Activated naive CD8-positive, alpha-beta T cell (primary cell): ENCODE measurements at regions not wholly inside any gene's neighbourhood (a gene's known extent, or its start where the extent isn't known, plus 50 kb on each side); places are given as distances from the start of the nearest gene placed in this dataset.

Experiments used
- H3K27ac Mint-ChIP-seq: one replicate; pipeline ENCODE4 v1.8.0; 2021; ENCODE audit warnings: mixed read lengths
- H3K27me3 Mint-ChIP-seq: one replicate; pipeline ENCODE4 v1.8.0; 2021; ENCODE audit warnings: mixed read lengths
- H3K36me3 Mint-ChIP-seq: one replicate; pipeline ENCODE4 v1.8.0; 2021; ENCODE audit warnings: mixed read lengths
- H3K4me1 Mint-ChIP-seq: one replicate; pipeline ENCODE4 v1.8.0; 2021; ENCODE audit warnings: low read depth, mixed read lengths
- H3K4me3 Mint-ChIP-seq: one replicate; pipeline ENCODE4 v1.8.0; 2021; ENCODE audit warnings: mild to moderate bottlenecking, mixed read lengths
- H3K9me3 Mint-ChIP-seq: one replicate; pipeline ENCODE4 v1.8.0; 2021; ENCODE audit warnings: low read depth, mixed read lengths

- peaks cover 9% of the 10 kb centered on the region for H3K27me3 Mint-ChIP-seq
Observed at GRCh38 chr14:94907626-94908261, 137.8 kb upstream of the GSC start.

GRCh38 chr14:94906991-94907587 lies 137.2 kb upstream of the GSC start:
- Mint-ChIP-seq H3K27me3 (peaks cover 9% of the 10 kb centered on the region), H3K4me1 (no peaks in the 10 kb centered on the region), H3K4me3 (no peak overlapping the region), H3K9me3 (peaks cover 7% of the 10 kb centered on the region), H3K36me3 (peaks cover 3% of the 10 kb centered on the region), H3K27ac (no peak overlapping the region)

More at GRCh38 chr14:94907626-94908261, 137.8 kb upstream of the GSC start:
- Mint-ChIP-seq H3K36me3 (peaks cover 3% of the 10 kb centered on the region), H3K9me3 (peaks cover 7% of the 10 kb centered on the region), H3K27ac (no peak overlapping the region), H3K4me3 (no peak overlapping the region), H3K4me1 (no peaks in the 10 kb centered on the region)

DNA sequence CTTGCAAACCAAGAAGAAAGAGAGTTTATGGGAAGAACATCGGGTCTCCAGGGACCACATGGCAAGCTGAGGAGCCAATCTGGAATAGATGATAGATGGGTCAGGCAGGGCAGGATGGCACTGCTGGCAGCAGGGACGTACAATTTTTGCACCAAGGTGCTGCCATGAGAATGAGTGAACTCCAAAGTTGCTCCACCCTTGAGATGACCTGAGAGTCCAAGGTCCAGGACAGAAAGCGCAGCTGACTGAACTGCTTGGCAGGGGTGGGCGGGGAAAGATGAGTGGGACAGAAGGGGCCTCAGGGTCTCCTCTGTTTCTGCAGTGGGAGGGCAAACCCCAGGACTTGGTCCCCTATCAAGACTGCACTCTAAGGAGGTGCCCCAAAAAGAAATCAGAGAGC lies 136.7 kb upstream of the GSC start:
- no peaks in the 10 kb centered on the region for H3K4me1 Mint-ChIP-seq
- no peak overlapping the region for H3K27ac Mint-ChIP-seq
- peaks cover 8% of the 10 kb centered on the region for H3K27me3 Mint-ChIP-seq
- H3K36me3 Mint-ChIP-seq: peaks cover 3% of the 10 kb centered on the region
- H3K9me3 Mint-ChIP-seq: peaks cover 4% of the 10 kb centered on the region
- H3K4me3 Mint-ChIP-seq: no peak overlapping the region

DNA sequence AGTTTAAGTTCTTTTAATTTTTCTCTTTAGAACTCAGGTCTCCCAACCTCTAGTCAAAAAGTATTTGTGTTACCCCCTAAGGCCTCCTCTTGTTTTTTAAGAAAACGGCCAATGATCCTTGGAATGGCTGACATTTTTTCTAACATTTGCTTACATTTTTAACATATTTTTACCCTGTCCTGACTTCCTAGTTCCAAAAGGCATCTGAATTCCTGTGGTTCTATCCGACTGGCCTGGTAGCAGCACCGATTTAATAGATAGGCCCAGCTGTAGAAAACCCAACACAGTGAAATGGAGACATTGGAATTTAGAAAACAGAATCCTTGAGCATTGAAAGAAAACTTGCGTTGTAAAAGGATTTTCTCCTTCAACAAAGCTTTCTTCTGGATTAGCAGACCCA lies 134.7 kb upstream of the GSC start:
- H3K4me1 Mint-ChIP-seq: no peaks in the 10 kb centered on the region
- H3K9me3 Mint-ChIP-seq: no peaks in the 10 kb centered on the region
- peaks cover 8% of the 10 kb centered on the region for H3K27me3 Mint-ChIP-seq
- no peak overlapping the region for H3K4me3 Mint-ChIP-seq
- no peaks in the 10 kb centered on the region for H3K36me3 Mint-ChIP-seq
- no peak overlapping the region for H3K27ac Mint-ChIP-seq

- H3K27me3 Mint-ChIP-seq: peaks cover 8% of the 10 kb centered on the region
- no peaks in the 10 kb centered on the region for H3K9me3 Mint-ChIP-seq
- no peak overlapping the region for H3K4me3 Mint-ChIP-seq
- no peaks in the 10 kb centered on the region for H3K4me1 Mint-ChIP-seq
- H3K27ac Mint-ChIP-seq: no peak overlapping the region
- no peaks in the 10 kb centered on the region for H3K36me3 Mint-ChIP-seq
Observed at GRCh38 chr14:94903883-94904282, 134.0 kb upstream of the GSC start.

DNA sequence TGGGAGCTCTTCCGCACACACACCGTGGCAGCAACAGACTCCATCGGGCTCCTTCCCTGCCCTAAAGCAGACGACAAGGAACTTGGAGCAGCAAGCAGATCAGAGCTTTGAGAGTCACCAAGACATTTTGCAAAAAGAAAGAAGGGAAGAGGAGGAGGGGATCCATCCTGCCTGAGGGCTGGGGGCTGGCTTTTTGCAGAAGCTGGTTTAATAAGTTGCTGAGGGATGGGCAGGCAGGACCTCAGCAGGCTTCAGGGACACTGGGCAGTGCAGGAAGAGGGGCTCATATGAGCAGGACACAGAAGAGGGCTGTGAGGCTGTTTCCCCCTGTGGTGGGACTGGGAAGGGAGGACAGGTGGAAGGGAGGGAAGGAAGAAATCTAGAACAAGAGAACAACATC lies 133.4 kb upstream of the GSC start:
- Mint-ChIP-seq H3K4me1 (no peaks in the 10 kb centered on the region), H3K4me3 (no peak overlapping the region), H3K27me3 (peaks cover 8% of the 10 kb centered on the region), H3K36me3 (no peaks in the 10 kb centered on the region), H3K27ac (no peak overlapping the region), H3K9me3 (no peaks in the 10 kb centered on the region)

GRCh38 chr14:94897561-94897960 lies 127.6 kb upstream of the GSC start:
- H3K27ac Mint-ChIP-seq: no peak overlapping the region
- H3K9me3 Mint-ChIP-seq: no peaks in the 10 kb centered on the region
- peaks cover 9% of the 10 kb centered on the region for H3K27me3 Mint-ChIP-seq
- H3K4me3 Mint-ChIP-seq: no peak overlapping the region
- H3K4me1 Mint-ChIP-seq: no peaks in the 10 kb centered on the region
- H3K36me3 Mint-ChIP-seq: no peaks in the 10 kb centered on the region

DNA sequence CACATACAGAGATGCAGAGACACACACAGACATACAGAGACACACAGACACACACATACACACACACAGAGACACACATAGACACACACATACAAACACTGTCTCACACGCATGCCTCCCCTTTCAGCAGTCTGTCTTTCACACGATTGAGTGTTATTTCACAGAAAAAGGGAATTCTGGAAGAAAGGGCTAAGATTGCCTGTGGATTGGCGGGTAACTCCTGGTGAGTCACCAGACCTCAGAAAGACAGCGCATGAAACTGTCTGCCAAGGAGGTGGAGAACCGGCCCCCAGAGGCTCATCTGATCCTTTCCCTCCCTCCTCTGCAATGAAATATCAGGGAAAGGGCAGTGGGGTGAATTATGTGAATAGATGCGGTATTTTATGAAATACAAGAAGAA lies 127.2 kb upstream of the GSC start:
- Mint-ChIP-seq H3K27ac (no peak overlapping the region), H3K36me3 (no peaks in the 10 kb centered on the region), H3K4me1 (no peaks in the 10 kb centered on the region), H3K27me3 (peaks cover 9% of the 10 kb centered on the region), H3K4me3 (no peak overlapping the region), H3K9me3 (no peaks in the 10 kb centered on the region)

DNA sequence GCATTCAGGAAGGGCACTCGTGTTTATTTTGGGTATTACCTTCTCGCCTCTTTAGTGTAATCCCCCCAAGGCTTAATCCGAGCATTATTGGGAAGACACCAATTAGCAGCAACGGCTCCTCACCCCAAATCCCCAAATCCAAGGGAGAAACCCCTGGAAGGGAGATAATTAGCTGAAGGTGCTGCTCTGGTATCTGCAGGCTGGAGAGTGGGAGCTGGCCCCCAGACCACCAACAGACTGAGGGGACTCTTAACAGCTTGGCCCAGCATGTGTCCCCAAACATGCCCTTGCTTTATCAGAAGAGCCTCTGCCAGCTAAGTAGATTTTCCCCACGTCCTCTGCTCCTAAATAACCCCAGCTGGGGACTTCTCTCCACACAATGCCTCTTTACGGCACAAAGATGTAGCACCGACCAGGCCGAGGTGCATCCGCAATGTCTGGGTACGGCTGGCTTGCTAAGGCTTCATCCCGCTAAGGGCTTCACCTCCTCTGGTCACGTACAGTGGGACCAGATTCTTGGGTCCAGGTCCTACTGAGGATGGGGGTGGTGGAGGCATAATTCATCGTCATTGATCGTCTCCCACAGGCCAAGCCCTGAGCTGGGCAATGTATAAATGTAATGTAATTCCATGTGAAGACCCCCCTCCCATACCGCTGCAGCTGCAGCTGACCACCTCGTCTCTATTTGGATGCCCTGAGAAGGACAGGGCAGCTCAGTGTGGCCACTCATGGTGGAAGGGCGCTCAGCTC lies 123.7 kb upstream of the GSC start:
- Mint-ChIP-seq H3K27ac (no peak overlapping the region), H3K9me3 (no peaks in the 10 kb centered on the region), H3K4me3 (no peak overlapping the region), H3K27me3 (peaks cover 2% of the 10 kb centered on the region), H3K36me3 (no peaks in the 10 kb centered on the region), H3K4me1 (no peaks in the 10 kb centered on the region)

- Mint-ChIP-seq H3K4me3 (no peak overlapping the region), H3K36me3 (no peaks in the 10 kb centered on the region), H3K27me3 (no peaks in the 10 kb centered on the region), H3K27ac (no peak overlapping the region), H3K9me3 (no peaks in the 10 kb centered on the region), H3K4me1 (no peaks in the 10 kb centered on the region)
Observed at GRCh38 chr14:94890785-94891184, 120.9 kb upstream of the GSC start.

- H3K4me1 Mint-ChIP-seq: no peaks in the 10 kb centered on the region
- H3K27me3 Mint-ChIP-seq: no peaks in the 10 kb centered on the region
- no peak overlapping the region for H3K4me3 Mint-ChIP-seq
- no peaks in the 10 kb centered on the region for H3K9me3 Mint-ChIP-seq
- no peaks in the 10 kb centered on the region for H3K36me3 Mint-ChIP-seq
- no peak overlapping the region for H3K27ac Mint-ChIP-seq
Observed at GRCh38 chr14:94889520-94890312, 119.8 kb upstream of the GSC start.

- no peaks in the 10 kb centered on the region for H3K4me1 Mint-ChIP-seq
- no peaks in the 10 kb centered on the region for H3K9me3 Mint-ChIP-seq
- H3K4me3 Mint-ChIP-seq: no peak overlapping the region
- no peaks in the 10 kb centered on the region for H3K36me3 Mint-ChIP-seq
- H3K27ac Mint-ChIP-seq: no peak overlapping the region
- H3K27me3 Mint-ChIP-seq: no peaks in the 10 kb centered on the region
Observed at GRCh38 chr14:94888121-94888520, 118.2 kb upstream of the GSC start.

- no peaks in the 10 kb centered on the region for H3K4me1 Mint-ChIP-seq
- H3K4me3 Mint-ChIP-seq: no peak overlapping the region
- no peaks in the 10 kb centered on the region for H3K36me3 Mint-ChIP-seq
- H3K27ac Mint-ChIP-seq: no peak overlapping the region
- H3K9me3 Mint-ChIP-seq: no peaks in the 10 kb centered on the region
- no peaks in the 10 kb centered on the region for H3K27me3 Mint-ChIP-seq
Observed at GRCh38 chr14:94887591-94887990, 117.7 kb upstream of the GSC start.

GRCh38 chr14:94886931-94887330 lies 117.0 kb upstream of the GSC start:
- H3K4me1 Mint-ChIP-seq: no peaks in the 10 kb centered on the region
- H3K27ac Mint-ChIP-seq: no peak overlapping the region
- no peaks in the 10 kb centered on the region for H3K36me3 Mint-ChIP-seq
- H3K9me3 Mint-ChIP-seq: no peaks in the 10 kb centered on the region
- no peak overlapping the region for H3K4me3 Mint-ChIP-seq
- H3K27me3 Mint-ChIP-seq: no peaks in the 10 kb centered on the region
